ENCODE measurements at regions not wholly inside any gene's neighbourhood (a gene's known extent, or its start where the extent isn't known, plus 50 kb on each side); places are given as distances from the start of the nearest gene placed in this dataset.

DNA sequence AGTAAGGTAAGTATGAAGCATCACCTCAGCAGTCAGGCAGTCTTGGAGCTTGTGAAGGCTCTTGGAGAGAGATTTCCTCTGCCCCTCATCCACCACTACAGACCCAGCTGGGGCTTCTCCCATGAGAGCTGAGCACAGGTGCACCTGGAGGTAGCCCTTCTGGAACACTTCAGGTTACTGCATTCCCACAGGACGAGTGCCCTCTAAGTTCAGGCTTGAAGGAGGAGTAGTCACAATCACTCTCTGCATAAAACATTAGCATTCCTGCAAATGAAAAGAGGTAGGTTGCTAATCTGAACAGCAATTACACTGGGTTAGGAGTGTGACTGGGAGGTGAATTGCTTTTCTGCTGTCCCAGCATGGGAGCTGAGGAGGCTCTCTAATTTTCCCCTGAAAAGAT is 308.8 kb downstream of the TEX13C start:
- Histone ChIP-seq H3K4me2 (no peak overlapping the region), H3K27me3 (ENCODE audit: insufficient read depth, low read depth) (no peaks in the 10 kb centered on the region), H3K4me1 (ENCODE audit: low read depth, poor library complexity, severe bottlenecking) (no peaks in the 10 kb centered on the region), H4K20me1 (ENCODE audit: insufficient read depth) (no peaks in the 10 kb centered on the region), H3K9ac (no peak overlapping the region), H3K79me2 (ENCODE audit: insufficient read depth, low read depth) (no peaks in the 10 kb centered on the region), H3K27ac (no peak overlapping the region), H3K36me3 (ENCODE audit: insufficient read depth) (no peaks in the 10 kb centered on the region), H2AFZ (ENCODE audit: low read depth) (no peak overlapping the region), H3K4me3 (IDR thresholded peaks at IDR 0.05; ENCODE audit: insufficient read depth, low read depth, low read length) (no peak overlapping the region)
- TF ChIP-seq, protein P1, sequence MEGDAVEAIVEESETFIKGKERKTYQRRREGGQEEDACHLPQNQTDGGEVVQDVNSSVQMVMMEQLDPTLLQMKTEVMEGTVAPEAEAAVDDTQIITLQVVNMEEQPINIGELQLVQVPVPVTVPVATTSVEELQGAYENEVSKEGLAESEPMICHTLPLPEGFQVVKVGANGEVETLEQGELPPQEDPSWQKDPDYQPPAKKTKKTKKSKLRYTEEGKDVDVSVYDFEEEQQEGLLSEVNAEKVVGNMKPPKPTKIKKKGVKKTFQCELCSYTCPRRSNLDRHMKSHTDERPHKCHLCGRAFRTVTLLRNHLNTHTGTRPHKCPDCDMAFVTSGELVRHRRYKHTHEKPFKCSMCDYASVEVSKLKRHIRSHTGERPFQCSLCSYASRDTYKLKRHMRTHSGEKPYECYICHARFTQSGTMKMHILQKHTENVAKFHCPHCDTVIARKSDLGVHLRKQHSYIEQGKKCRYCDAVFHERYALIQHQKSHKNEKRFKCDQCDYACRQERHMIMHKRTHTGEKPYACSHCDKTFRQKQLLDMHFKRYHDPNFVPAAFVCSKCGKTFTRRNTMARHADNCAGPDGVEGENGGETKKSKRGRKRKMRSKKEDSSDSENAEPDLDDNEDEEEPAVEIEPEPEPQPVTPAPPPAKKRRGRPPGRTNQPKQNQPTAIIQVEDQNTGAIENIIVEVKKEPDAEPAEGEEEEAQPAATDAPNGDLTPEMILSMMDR (conservative IDR thresholded peaks at IDR 0.05; ENCODE audit: low read depth, low read length): no peak

- Histone ChIP-seq H3K27ac (no peak overlapping the region), H3K4me3 (IDR thresholded peaks at IDR 0.05; ENCODE audit: insufficient read depth, low read depth, low read length) (no peak overlapping the region), H3K4me1 (ENCODE audit: low read depth, poor library complexity, severe bottlenecking) (no peaks in the 10 kb centered on the region), H3K9ac (no peak overlapping the region), H4K20me1 (ENCODE audit: insufficient read depth) (no peaks in the 10 kb centered on the region), H3K79me2 (ENCODE audit: insufficient read depth, low read depth) (no peaks in the 10 kb centered on the region), H2AFZ (ENCODE audit: low read depth) (no peak overlapping the region), H3K4me2 (no peak overlapping the region), H3K36me3 (ENCODE audit: insufficient read depth) (no peaks in the 10 kb centered on the region), H3K27me3 (ENCODE audit: insufficient read depth, low read depth) (no peaks in the 10 kb centered on the region)
- TF ChIP-seq, protein P1 (conservative IDR thresholded peaks at IDR 0.05; ENCODE audit: low read depth, low read length): no peak
Observed at GRCh38 chrX:125641405-125641804, 321.7 kb downstream of the TEX13C start.

- Histone ChIP-seq H3K36me3 (ENCODE audit: insufficient read depth) (no peaks in the 10 kb centered on the region), H3K9ac (no peak overlapping the region), H3K4me2 (no peak overlapping the region), H3K27ac (no peak overlapping the region), H2AFZ (ENCODE audit: low read depth) (no peak overlapping the region), H4K20me1 (ENCODE audit: insufficient read depth) (no peaks in the 10 kb centered on the region), H3K79me2 (ENCODE audit: insufficient read depth, low read depth) (no peaks in the 10 kb centered on the region), H3K27me3 (ENCODE audit: insufficient read depth, low read depth) (no peaks in the 10 kb centered on the region), H3K4me1 (ENCODE audit: low read depth, poor library complexity, severe bottlenecking) (no peaks in the 10 kb centered on the region), H3K4me3 (IDR thresholded peaks at IDR 0.05; ENCODE audit: insufficient read depth, low read depth, low read length) (no peak overlapping the region)
- TF ChIP-seq, protein P1 (conservative IDR thresholded peaks at IDR 0.05; ENCODE audit: low read depth, low read length): no peak
Observed at GRCh38 chrX:125646195-125646594, 326.5 kb downstream of the TEX13C start.

GRCh38 chrX:125651426-125651825 is 331.8 kb downstream of the TEX13C start:
- H3K4me1 ChIP-seq (ENCODE audit: low read depth, poor library complexity, severe bottlenecking): no peaks in the 10 kb centered on the region
- TF ChIP-seq, protein P1 (conservative IDR thresholded peaks at IDR 0.05; ENCODE audit: low read depth, low read length): no peak
- H4K20me1 ChIP-seq (ENCODE audit: insufficient read depth): no peaks in the 10 kb centered on the region
- no peak overlapping the region for H3K4me3 ChIP-seq (IDR thresholded peaks at IDR 0.05; ENCODE audit: insufficient read depth, low read depth, low read length)
- no peaks in the 10 kb centered on the region for H3K36me3 ChIP-seq (ENCODE audit: insufficient read depth)
- H2AFZ ChIP-seq (ENCODE audit: low read depth): no peak overlapping the region
- H3K79me2 ChIP-seq (ENCODE audit: insufficient read depth, low read depth): no peaks in the 10 kb centered on the region
- no peak overlapping the region for H3K9ac ChIP-seq
- no peak overlapping the region for H3K4me2 ChIP-seq
- H3K27ac ChIP-seq: no peak overlapping the region
- no peaks in the 10 kb centered on the region for H3K27me3 ChIP-seq (ENCODE audit: insufficient read depth, low read depth)
